ENCODE measurements at regions not wholly inside any gene's neighbourhood (a gene's known extent, or its start where the extent isn't known, plus 50 kb on each side); places are given as distances from the start of the nearest gene placed in this dataset.

DNA sequence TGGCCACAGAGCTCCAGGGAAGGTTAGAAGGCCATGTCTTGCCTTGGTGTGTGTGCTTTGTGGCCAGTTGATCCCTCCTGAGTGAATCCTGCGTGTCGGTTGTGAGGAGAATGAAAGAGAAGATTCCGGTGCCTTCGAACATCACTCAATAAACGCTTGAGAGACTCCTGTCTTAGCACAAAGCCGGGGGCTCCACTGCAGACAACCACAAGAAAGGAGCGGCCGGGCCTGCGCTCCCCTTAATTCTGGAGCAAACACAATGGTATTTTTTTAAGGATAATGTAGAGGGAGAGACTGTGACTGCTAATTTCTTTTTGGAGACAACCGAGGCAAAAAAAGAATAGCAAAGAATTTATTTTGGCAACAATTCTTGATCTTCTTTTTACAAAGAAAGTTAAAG, 286.8 kb upstream of the SHH start:
- TF ChIP-seq, protein P1, sequence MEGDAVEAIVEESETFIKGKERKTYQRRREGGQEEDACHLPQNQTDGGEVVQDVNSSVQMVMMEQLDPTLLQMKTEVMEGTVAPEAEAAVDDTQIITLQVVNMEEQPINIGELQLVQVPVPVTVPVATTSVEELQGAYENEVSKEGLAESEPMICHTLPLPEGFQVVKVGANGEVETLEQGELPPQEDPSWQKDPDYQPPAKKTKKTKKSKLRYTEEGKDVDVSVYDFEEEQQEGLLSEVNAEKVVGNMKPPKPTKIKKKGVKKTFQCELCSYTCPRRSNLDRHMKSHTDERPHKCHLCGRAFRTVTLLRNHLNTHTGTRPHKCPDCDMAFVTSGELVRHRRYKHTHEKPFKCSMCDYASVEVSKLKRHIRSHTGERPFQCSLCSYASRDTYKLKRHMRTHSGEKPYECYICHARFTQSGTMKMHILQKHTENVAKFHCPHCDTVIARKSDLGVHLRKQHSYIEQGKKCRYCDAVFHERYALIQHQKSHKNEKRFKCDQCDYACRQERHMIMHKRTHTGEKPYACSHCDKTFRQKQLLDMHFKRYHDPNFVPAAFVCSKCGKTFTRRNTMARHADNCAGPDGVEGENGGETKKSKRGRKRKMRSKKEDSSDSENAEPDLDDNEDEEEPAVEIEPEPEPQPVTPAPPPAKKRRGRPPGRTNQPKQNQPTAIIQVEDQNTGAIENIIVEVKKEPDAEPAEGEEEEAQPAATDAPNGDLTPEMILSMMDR (IDR thresholded peaks at IDR 0.05; ENCODE audit: extremely low read depth in 1 of 2, insufficient read depth in 1 of 2, low read depth in 1 of 2, low read length in 2 of 2): no peak
- TF ChIP-seq, protein P2, sequence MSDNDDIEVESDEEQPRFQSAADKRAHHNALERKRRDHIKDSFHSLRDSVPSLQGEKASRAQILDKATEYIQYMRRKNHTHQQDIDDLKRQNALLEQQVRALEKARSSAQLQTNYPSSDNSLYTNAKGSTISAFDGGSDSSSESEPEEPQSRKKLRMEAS (IDR thresholded peaks at IDR 0.05; ENCODE audit: insufficient read depth, insufficient read length): no peak
